K562 (cell line): ENCODE measurements at regions not wholly inside any gene's neighbourhood (a gene's known extent, or its start where the extent isn't known, plus 50 kb on each side); places are given as distances from the start of the nearest gene placed in this dataset.
A peak's percentile ranks its signal among the peaks of the same experiment; 100 is the strongest.

Source experiments
- CREB3 ChIP-seq: fragments of 450-650 bp; conservative IDR thresholded peaks from 2 replicates; pipeline ENCODE4 v1.6.1; 2016; ENCODE audit warnings: missing genetic modification characterization, low read depth, mild to moderate bottlenecking, missing compliant biosample characterization, moderate library complexity
- ETS1 ChIP-seq: conservative IDR thresholded peaks from 2 replicates; pipeline ENCODE4 v1.6.1; 2011; ENCODE audit warnings: low read depth, mild to moderate bottlenecking, low read length; ENCODE audit not compliant: control insufficient read depth
- JUND ChIP-seq, 2 experiments: IDR thresholded peaks; 2 replicates in 1 of 2; 3 replicates in 1 of 2; pipeline ENCODE4 v1.6.1; 2011; ENCODE audit warnings: borderline replicate concordance in 2 of 2, low read depth in 2 of 2, low read length in 2 of 2, improper control_type of control experiment in 1 of 2, missing biosample characterization in 1 of 2, missing genetic modification characterization in 1 of 2, missing genetic modification reagents in 1 of 2
- KLF16 ChIP-seq: IDR thresholded peaks from 2 replicates; pipeline ENCODE4 v1.6.1; 2016; ENCODE audit warnings: antibody characterized with exemption
- MECOM ChIP-seq: fragments of 250-450 bp; sonication (Bioruptor Pico); IDR thresholded peaks from 2 replicates; pipeline ENCODE4 v1.8.0; 2022; ENCODE audit warnings: inconsistent platforms
- NCOA2 ChIP-seq, 2 experiments: fragments of 450-650 bp; IDR thresholded peaks; 2 replicates each; pipeline ENCODE4 v1.6.1; 2018; ENCODE audit warnings: mild to moderate bottlenecking in 2 of 2, moderate library complexity in 1 of 2; ENCODE audit not compliant: partially characterized antibody in 2 of 2
- NR4A1 ChIP-seq, 2 experiments: fragments of 250-450 bp in 1 of 2; fragments of 450-650 bp in 1 of 2; sonication (Bioruptor Pico) in 1 of 2; IDR thresholded peaks; 2 replicates each; pipeline versions ENCODE4 v1.4.0 to v1.6.1; 2016 to 2020; ENCODE audit warnings: mild to moderate bottlenecking in 2 of 2, missing compliant biosample characterization in 1 of 2, missing genetic modification characterization in 1 of 2, moderate library complexity in 1 of 2
- PATZ1 ChIP-seq: fragments of 250-450 bp; sonication (Bioruptor Pico); IDR thresholded peaks from 2 replicates; pipeline ENCODE4 v1.5.0; 2020; ENCODE audit warnings: mild to moderate bottlenecking, borderline replicate concordance
- RAD51 ChIP-seq: fragments of 450-650 bp; IDR thresholded peaks from 2 replicates; pipeline ENCODE4 v1.7.1; 2016; ENCODE audit warnings: low read depth, mild to moderate bottlenecking, borderline replicate concordance
- STAT5B ChIP-seq: fragments of 250-450 bp; sonication (Bioruptor Pico); IDR thresholded peaks from 2 replicates; pipeline ENCODE4 v1.8.0; 2021; ENCODE audit warnings: mild to moderate bottlenecking, inconsistent platforms
- ZBTB49 ChIP-seq: sonication (generic); formaldehyde crosslinking; IDR thresholded peaks from 2 replicates; pipeline ENCODE4 v1.8.0; 2022; ENCODE audit warnings: missing genetic modification reagents, mild to moderate bottlenecking, borderline replicate concordance
- ZFP91 ChIP-seq: sonication (generic); formaldehyde crosslinking; IDR thresholded peaks from 2 replicates; pipeline ENCODE4 v1.8.0; 2022; ENCODE audit warnings: mild to moderate bottlenecking, missing genetic modification reagents
- ZNF311 ChIP-seq: fragments of 250-450 bp; sonication (Bioruptor Pico); IDR thresholded peaks from 2 replicates; pipeline ENCODE4 v1.4.0; 2020; ENCODE audit warnings: mild to moderate bottlenecking, moderate library complexity

GRCh38 chr5:154683101-154683880 lies 71.9 kb upstream of the LARP1 start (continued):
- TF ChIP-seq ETS1 (no peak), JUND (IDR thresholded peaks at IDR 0.05; ENCODE audit: borderline replicate concordance, low read depth, low read length) (no peak), JUND (tag; IDR thresholded peaks at IDR 0.05; ENCODE audit: borderline replicate concordance, low read depth, low read length) (no peak), ZFP91 (no peak), MECOM (CRISPR knock-in tag) (no peak), CREB3 (peak; percentile 62; the same call in 1 of the 2 replicates), STAT5B (CRISPR knock-in tag) (no peak), NR4A1 (CRISPR knock-in tag; IDR thresholded peaks at IDR 0.05) (no peak), NR4A1 (tag; IDR thresholded peaks at IDR 0.05) (peak; percentile 55; the same call in 1 of the 2 replicates), NCOA2 (IDR thresholded peaks at IDR 0.05; ENCODE audit: partially characterized antibody in 2 of 2) (no peak), KLF16 (no peak), ZNF311 (0 out of 2 replicates have a peak, but pooled peaks have one; percentile 28), ZBTB49 (CRISPR knock-in tag) (no peak), PATZ1 (no peak), RAD51 (no peak)
